Right lobe of liver (tissue), 4 donors: ENCODE measurements at regions not wholly inside any gene's neighbourhood (a gene's known extent, or its start where the extent isn't known, plus 50 kb on each side); places are given as distances from the start of the nearest gene placed in this dataset.

Experiments
- CTCF ChIP-seq, 4 donors: fragments of 200-600 bp in 3 of 4; fragments of 450-650 bp in 1 of 4; IDR thresholded peaks; one replicate each; pipeline versions ENCODE4 v1.5.1 to v1.8.0; 2016 to 2022; ENCODE audit warnings: antibody characterized with exemption in 4 of 4, mild to moderate bottlenecking in 2 of 4
- POLR2A ChIP-seq: fragments of 450-650 bp; IDR thresholded peaks from one replicate; pipeline ENCODE4 v1.6.1; 2017; ENCODE audit warnings: antibody characterized with exemption, mild to moderate bottlenecking
- donor health status: DM: no; HTN: no; CAD: no.
- donor health status: DM: no; HTN: no; CAD: no.
- donor health status: DM: no; HTN: yes; CAD: no.

DNA sequence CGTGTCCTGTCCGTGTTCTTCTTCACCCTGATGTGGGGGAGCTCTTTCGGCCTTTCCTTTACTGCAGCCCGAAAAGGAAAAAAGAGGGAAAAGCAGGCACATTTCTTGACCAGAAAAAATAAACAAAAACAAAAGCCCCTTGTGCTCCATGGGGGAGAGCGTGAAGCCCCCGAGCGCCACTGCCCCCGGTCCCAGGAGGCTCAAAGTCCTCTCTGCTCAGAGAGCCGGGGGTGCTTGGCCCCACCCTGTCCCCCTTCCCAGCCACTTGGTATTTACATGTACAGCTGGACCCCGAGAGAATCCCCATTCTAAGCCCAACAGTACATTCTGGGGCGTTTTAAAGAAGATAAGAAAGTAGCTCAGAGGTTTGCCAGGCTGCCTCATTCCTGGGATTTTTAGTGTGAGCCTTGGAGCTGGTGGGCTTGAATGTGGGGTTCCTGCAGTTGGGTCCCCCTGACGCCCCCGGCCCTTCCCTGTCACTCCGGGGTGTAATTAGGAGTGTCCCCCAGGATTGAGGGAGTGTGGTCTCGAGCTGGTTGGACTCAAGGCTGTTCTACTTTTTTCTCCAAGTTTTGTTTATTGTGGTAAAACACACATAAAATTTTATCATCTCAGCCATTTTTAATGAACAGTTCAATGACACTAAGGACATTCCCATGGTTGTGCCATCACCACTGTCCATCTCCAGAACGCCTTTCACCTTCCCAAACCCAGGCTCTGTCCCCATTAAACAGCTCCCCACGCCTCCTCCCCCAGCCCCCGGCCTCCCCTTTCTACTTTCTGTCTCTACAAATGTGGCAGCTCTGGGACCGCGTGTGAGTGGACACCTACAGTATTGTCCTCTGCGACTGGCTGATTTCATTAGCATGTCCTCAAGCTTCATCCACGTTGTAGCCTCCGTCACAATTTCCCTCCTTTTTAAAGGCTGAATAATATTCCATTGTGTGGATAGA is 55.7 kb upstream of the BHLHE23 start:
- TF ChIP-seq CTCF (IDR thresholded peaks at IDR 0.05) (no peak), POLR2A (no peak)
